ENCODE measurements at regions not wholly inside any gene's neighbourhood (a gene's known extent, or its start where the extent isn't known, plus 50 kb on each side); places are given as distances from the start of the nearest gene placed in this dataset.

GRCh38 chr16:80337786-80338185 is 203.0 kb upstream of the DYNLRB2 start:
- H3K4me2 ChIP-seq (ENCODE audit: low read length, poor library complexity, severe bottlenecking), result no peak overlapping the region
- DNase-seq, result no peak
- no peak overlapping the region for H4K91ac ChIP-seq (ENCODE audit: low read length)
- H3K4me3 ChIP-seq (ENCODE audit: insufficient read depth in 1 of 2, low read depth in 1 of 2, low read length in 2 of 2), result no peak overlapping the region
- no peak overlapping the region for H3K18ac ChIP-seq (ENCODE audit: low read depth in 1 of 2, low read length in 2 of 2)
- peaks cover 8 to 46% of the 10 kb centered on the region in 2 experiments for H3K27me3 ChIP-seq (ENCODE audit: control insufficient read depth in 1 of 2, insufficient read depth in 1 of 2, low read length in 2 of 2)
- H3K9me3 ChIP-seq (ENCODE audit: control insufficient read depth, low read length), result no peaks in the 10 kb centered on the region
- H2BK12ac ChIP-seq (ENCODE audit: low read length in 2 of 2), result no peak overlapping the region
- H4K8ac ChIP-seq (ENCODE audit: low read length), result no peak overlapping the region
- H3K4ac ChIP-seq (ENCODE audit: low read depth in 1 of 2, low read length in 2 of 2), result no peak overlapping the region
- H2AFZ ChIP-seq (ENCODE audit: low read depth, low read length), result no peak overlapping the region
- WGBS, result 73% methylated on average over 5 of the region's 5 CpGs
- no peak overlapping the region for H2AK5ac ChIP-seq (ENCODE audit: low read length, severe bottlenecking)
- no peak overlapping the region for H3K14ac ChIP-seq (ENCODE audit: low read length in 2 of 2)
- H3K79me1 ChIP-seq (replicated peaks; ENCODE audit: low read length, poor library complexity, severe bottlenecking), result no peaks in the 10 kb centered on the region
- H3K4me1 ChIP-seq (ENCODE audit: control insufficient read depth, insufficient read depth, low read depth, low read length), result no peaks in the 10 kb centered on the region
- H2BK5ac ChIP-seq (ENCODE audit: low read depth, low read length, poor library complexity, severe bottlenecking), result no peak overlapping the region
- no peak overlapping the region for H2BK15ac ChIP-seq (ENCODE audit: low read depth, poor library complexity, severe bottlenecking)
- no peak overlapping the region for H2BK120ac ChIP-seq (ENCODE audit: low read depth, low read length)
- H3K9ac ChIP-seq (ENCODE audit: low read length), result no peak overlapping the region
- no peaks in the 10 kb centered on the region for H3K36me3 ChIP-seq (ENCODE audit: control insufficient read depth in 1 of 2, insufficient read depth in 2 of 2, low read depth in 1 of 2, low read length in 2 of 2)
- no peak overlapping the region for H3K23ac ChIP-seq (ENCODE audit: low read length in 2 of 2)
- no peak overlapping the region for H3K27ac ChIP-seq (ENCODE audit: low read length, poor library complexity, severe bottlenecking)

DNA sequence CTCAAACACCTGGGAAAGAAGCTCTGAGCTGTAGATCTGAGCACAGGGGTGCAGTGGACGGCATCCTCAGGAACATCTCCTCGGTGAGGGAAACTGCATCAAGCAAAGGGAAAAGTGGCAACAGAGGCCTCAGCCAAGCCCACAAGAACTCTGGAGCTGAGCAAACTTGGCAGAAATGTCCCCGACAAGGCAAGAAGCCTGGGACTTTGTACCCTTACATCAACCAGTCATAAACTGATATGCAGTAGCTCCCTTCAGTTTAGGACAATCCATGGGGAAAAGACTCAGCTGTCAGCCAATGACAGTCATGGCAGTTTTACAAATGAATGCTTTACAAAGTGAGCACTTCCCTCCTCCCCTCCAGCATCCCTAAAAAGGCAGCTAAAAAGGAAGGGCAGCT is 210.0 kb upstream of the DYNLRB2 start:
- Histone ChIP-seq H3K27ac (ENCODE audit: low read length, poor library complexity, severe bottlenecking) (no peak overlapping the region), H2AFZ (ENCODE audit: low read depth, low read length) (no peak overlapping the region), H4K91ac (ENCODE audit: low read length) (no peak overlapping the region), H3K9me3 (ENCODE audit: control insufficient read depth, low read length) (no peaks in the 10 kb centered on the region), H3K4me3 (ENCODE audit: insufficient read depth in 1 of 2, low read depth in 1 of 2, low read length in 2 of 2) (no peak overlapping the region), H3K23ac (ENCODE audit: low read length in 2 of 2) (no peak overlapping the region), H2BK120ac (ENCODE audit: low read depth, low read length) (no peak overlapping the region), H3K79me1 (replicated peaks; ENCODE audit: low read length, poor library complexity, severe bottlenecking) (no peaks in the 10 kb centered on the region), H3K4me2 (ENCODE audit: low read length, poor library complexity, severe bottlenecking) (no peak overlapping the region), H3K14ac (ENCODE audit: low read length in 2 of 2) (no peak overlapping the region), H3K27me3 (ENCODE audit: control insufficient read depth in 1 of 2, insufficient read depth in 1 of 2, low read length in 2 of 2) (peaks cover 3 to 14% of the 10 kb centered on the region in 2 experiments), H3K36me3 (ENCODE audit: control insufficient read depth in 1 of 2, insufficient read depth in 2 of 2, low read depth in 1 of 2, low read length in 2 of 2) (no peaks in the 10 kb centered on the region), H2AK5ac (ENCODE audit: low read length, severe bottlenecking) (no peak overlapping the region), H2BK12ac (ENCODE audit: low read length in 2 of 2) (no peak overlapping the region), H4K8ac (ENCODE audit: low read length) (no peak overlapping the region), H3K4me1 (ENCODE audit: control insufficient read depth, insufficient read depth, low read depth, low read length) (no peaks in the 10 kb centered on the region), H3K18ac (ENCODE audit: low read depth in 1 of 2, low read length in 2 of 2) (no peak overlapping the region), H2BK15ac (ENCODE audit: low read depth, poor library complexity, severe bottlenecking) (no peak overlapping the region), H2BK5ac (ENCODE audit: low read depth, low read length, poor library complexity, severe bottlenecking) (no peak overlapping the region), H3K4ac (ENCODE audit: low read depth in 1 of 2, low read length in 2 of 2) (no peak overlapping the region), H3K9ac (ENCODE audit: low read length) (no peak overlapping the region)
- WGBS, result 88% methylated on average over 3 of the region's 3 CpGs
- no peak for DNase-seq

DNA sequence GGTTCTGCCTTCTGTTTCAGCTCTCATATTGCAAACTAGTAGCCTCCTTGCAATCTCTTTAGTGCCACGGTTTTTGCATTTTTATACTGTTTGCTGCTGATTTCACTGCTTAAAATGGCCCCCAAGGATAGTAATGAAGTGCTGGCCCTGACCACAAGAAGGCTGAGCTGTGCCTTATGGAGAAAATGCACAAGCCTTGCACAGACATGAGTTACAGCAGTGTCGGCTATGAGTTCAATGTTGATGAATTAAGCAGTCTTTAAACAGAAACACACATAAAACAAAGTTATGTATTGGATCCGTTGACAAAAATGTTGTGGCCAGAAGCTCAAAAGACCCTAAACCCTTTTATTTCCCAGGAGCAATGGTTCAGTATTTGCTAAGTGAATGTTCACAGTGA is 210.6 kb upstream of the DYNLRB2 start:
- no peak overlapping the region for H3K4me3 ChIP-seq (ENCODE audit: insufficient read depth in 1 of 2, low read depth in 1 of 2, low read length in 2 of 2)
- H2BK15ac ChIP-seq (ENCODE audit: low read depth, poor library complexity, severe bottlenecking), result no peak overlapping the region
- H3K14ac ChIP-seq (ENCODE audit: low read length in 2 of 2), result no peak overlapping the region
- H2BK120ac ChIP-seq (ENCODE audit: low read depth, low read length), result no peak overlapping the region
- no peak for DNase-seq
- no peak overlapping the region for H4K91ac ChIP-seq (ENCODE audit: low read length)
- H2AK5ac ChIP-seq (ENCODE audit: low read length, severe bottlenecking), result no peak overlapping the region
- H3K9me3 ChIP-seq (ENCODE audit: control insufficient read depth, low read length), result no peaks in the 10 kb centered on the region
- no peak overlapping the region for H3K23ac ChIP-seq (ENCODE audit: low read length in 2 of 2)
- 74% methylated on average over 2 of the region's 3 CpGs for WGBS
- no peak overlapping the region for H3K18ac ChIP-seq (ENCODE audit: low read depth in 1 of 2, low read length in 2 of 2)
- H3K9ac ChIP-seq (ENCODE audit: low read length), result no peak overlapping the region
- H3K4ac ChIP-seq (ENCODE audit: low read depth in 1 of 2, low read length in 2 of 2), result no peak overlapping the region
- no peaks in the 10 kb centered on the region for H3K79me1 ChIP-seq (replicated peaks; ENCODE audit: low read length, poor library complexity, severe bottlenecking)
- H2BK12ac ChIP-seq (ENCODE audit: low read length in 2 of 2), result no peak overlapping the region
- no peak overlapping the region for H3K27ac ChIP-seq (ENCODE audit: low read length, poor library complexity, severe bottlenecking)
- H2BK5ac ChIP-seq (ENCODE audit: low read depth, low read length, poor library complexity, severe bottlenecking), result no peak overlapping the region
- no peaks in the 10 kb centered on the region for H3K4me1 ChIP-seq (ENCODE audit: control insufficient read depth, insufficient read depth, low read depth, low read length)
- no peak overlapping the region for H3K4me2 ChIP-seq (ENCODE audit: low read length, poor library complexity, severe bottlenecking)
- no peak overlapping the region for H4K8ac ChIP-seq (ENCODE audit: low read length)
- H3K36me3 ChIP-seq (ENCODE audit: control insufficient read depth in 1 of 2, insufficient read depth in 2 of 2, low read depth in 1 of 2, low read length in 2 of 2), result no peaks in the 10 kb centered on the region
- H3K27me3 ChIP-seq (ENCODE audit: control insufficient read depth in 1 of 2, insufficient read depth in 1 of 2, low read length in 2 of 2), result peaks cover 3 to 17% of the 10 kb centered on the region in 2 experiments
- no peak overlapping the region for H2AFZ ChIP-seq (ENCODE audit: low read depth, low read length)

- no peak overlapping the region for H3K4ac ChIP-seq (ENCODE audit: low read depth in 1 of 2, low read length in 2 of 2)
- no peak overlapping the region for H2BK12ac ChIP-seq (ENCODE audit: low read length in 2 of 2)
- H3K27ac ChIP-seq (ENCODE audit: low read length, poor library complexity, severe bottlenecking), result no peak overlapping the region
- no peaks in the 10 kb centered on the region for H3K9me3 ChIP-seq (ENCODE audit: control insufficient read depth, low read length)
- H2BK5ac ChIP-seq (ENCODE audit: low read depth, low read length, poor library complexity, severe bottlenecking), result no peak overlapping the region
- no peak overlapping the region for H3K4me3 ChIP-seq (ENCODE audit: insufficient read depth in 1 of 2, low read depth in 1 of 2, low read length in 2 of 2)
- no peak overlapping the region for H3K4me2 ChIP-seq (ENCODE audit: low read length, poor library complexity, severe bottlenecking)
- peaks cover 0 to 16% of the 10 kb centered on the region in 2 experiments for H3K27me3 ChIP-seq (ENCODE audit: control insufficient read depth in 1 of 2, insufficient read depth in 1 of 2, low read length in 2 of 2)
- WGBS, result 25% methylated on average over 1 of the region's 1 CpG
- no peak overlapping the region for H2AFZ ChIP-seq (ENCODE audit: low read depth, low read length)
- no peak overlapping the region for H3K23ac ChIP-seq (ENCODE audit: low read length in 2 of 2)
- H3K9ac ChIP-seq (ENCODE audit: low read length), result no peak overlapping the region
- H3K79me1 ChIP-seq (replicated peaks; ENCODE audit: low read length, poor library complexity, severe bottlenecking), result no peaks in the 10 kb centered on the region
- no peak overlapping the region for H2BK120ac ChIP-seq (ENCODE audit: low read depth, low read length)
- H3K36me3 ChIP-seq (ENCODE audit: control insufficient read depth in 1 of 2, insufficient read depth in 2 of 2, low read depth in 1 of 2, low read length in 2 of 2), result no peaks in the 10 kb centered on the region
- H3K14ac ChIP-seq (ENCODE audit: low read length in 2 of 2), result no peak overlapping the region
- H2BK15ac ChIP-seq (ENCODE audit: low read depth, poor library complexity, severe bottlenecking), result no peak overlapping the region
- no peak overlapping the region for H2AK5ac ChIP-seq (ENCODE audit: low read length, severe bottlenecking)
- no peak overlapping the region for H4K91ac ChIP-seq (ENCODE audit: low read length)
- H4K8ac ChIP-seq (ENCODE audit: low read length), result no peak overlapping the region
- DNase-seq, result no peak
- H3K4me1 ChIP-seq (ENCODE audit: control insufficient read depth, insufficient read depth, low read depth, low read length), result no peaks in the 10 kb centered on the region
- H3K18ac ChIP-seq (ENCODE audit: low read depth in 1 of 2, low read length in 2 of 2), result no peak overlapping the region
Observed at GRCh38 chr16:80327740-80328139, 213.1 kb upstream of the DYNLRB2 start.
